ENCODE measurements at regions not wholly inside any gene's neighbourhood (a gene's known extent, or its start where the extent isn't known, plus 50 kb on each side); places are given as distances from the start of the nearest gene placed in this dataset.

DNA sequence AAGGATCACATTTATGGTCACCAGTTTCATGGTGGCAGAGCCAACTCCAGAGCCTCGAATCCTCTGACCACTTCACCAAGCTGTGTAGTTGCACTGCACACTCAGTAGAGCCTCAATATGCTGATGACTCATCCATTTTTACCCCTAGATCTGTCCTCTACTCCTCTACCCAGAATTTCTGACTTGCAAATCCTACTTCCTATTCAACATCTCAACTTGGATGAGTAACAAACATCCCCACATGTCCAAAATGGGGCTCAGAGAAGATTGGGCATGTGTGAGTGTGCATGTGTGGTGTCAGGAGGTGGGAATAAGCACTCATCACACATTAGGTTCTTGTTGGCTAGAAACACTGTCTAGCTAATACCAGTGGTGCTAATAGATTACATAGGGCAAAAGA lies 57.8 kb upstream of the IGFBP2 start:
- H3K27ac ChIP-seq = no peak overlapping the region
- no peak for DNase-seq (ENCODE audit: low read depth in 1 of 2, low spot score in 1 of 2)
- H3K4me3 ChIP-seq = no peak overlapping the region
- H3K36me3 ChIP-seq = no peaks in the 10 kb centered on the region
- no peaks in the 10 kb centered on the region for H3K4me1 ChIP-seq (ENCODE audit: low read depth)
- TF ChIP-seq, protein P1, sequence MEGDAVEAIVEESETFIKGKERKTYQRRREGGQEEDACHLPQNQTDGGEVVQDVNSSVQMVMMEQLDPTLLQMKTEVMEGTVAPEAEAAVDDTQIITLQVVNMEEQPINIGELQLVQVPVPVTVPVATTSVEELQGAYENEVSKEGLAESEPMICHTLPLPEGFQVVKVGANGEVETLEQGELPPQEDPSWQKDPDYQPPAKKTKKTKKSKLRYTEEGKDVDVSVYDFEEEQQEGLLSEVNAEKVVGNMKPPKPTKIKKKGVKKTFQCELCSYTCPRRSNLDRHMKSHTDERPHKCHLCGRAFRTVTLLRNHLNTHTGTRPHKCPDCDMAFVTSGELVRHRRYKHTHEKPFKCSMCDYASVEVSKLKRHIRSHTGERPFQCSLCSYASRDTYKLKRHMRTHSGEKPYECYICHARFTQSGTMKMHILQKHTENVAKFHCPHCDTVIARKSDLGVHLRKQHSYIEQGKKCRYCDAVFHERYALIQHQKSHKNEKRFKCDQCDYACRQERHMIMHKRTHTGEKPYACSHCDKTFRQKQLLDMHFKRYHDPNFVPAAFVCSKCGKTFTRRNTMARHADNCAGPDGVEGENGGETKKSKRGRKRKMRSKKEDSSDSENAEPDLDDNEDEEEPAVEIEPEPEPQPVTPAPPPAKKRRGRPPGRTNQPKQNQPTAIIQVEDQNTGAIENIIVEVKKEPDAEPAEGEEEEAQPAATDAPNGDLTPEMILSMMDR (IDR thresholded peaks at IDR 0.05; ENCODE audit: low read depth, low read length) = no peak
- H3K9me3 ChIP-seq (ENCODE audit: low read depth) = no peaks in the 10 kb centered on the region
- H3K27me3 ChIP-seq = no peaks in the 10 kb centered on the region

GRCh38 chr2:216576616-216577015 lies 56.6 kb upstream of the IGFBP2 start:
- no peak overlapping the region for H3K27ac ChIP-seq
- no peaks in the 10 kb centered on the region for H3K9me3 ChIP-seq (ENCODE audit: low read depth)
- no peak for DNase-seq (ENCODE audit: low read depth in 1 of 2, low spot score in 1 of 2)
- no peaks in the 10 kb centered on the region for H3K4me1 ChIP-seq (ENCODE audit: low read depth)
- H3K27me3 ChIP-seq = no peaks in the 10 kb centered on the region
- TF ChIP-seq, protein P1 (IDR thresholded peaks at IDR 0.05; ENCODE audit: low read depth, low read length) = no peak
- H3K36me3 ChIP-seq = no peaks in the 10 kb centered on the region
- H3K4me3 ChIP-seq = no peak overlapping the region

GRCh38 chr2:216578325-216578724 lies 54.9 kb upstream of the IGFBP2 start:
- H3K9me3 ChIP-seq (ENCODE audit: low read depth) = no peaks in the 10 kb centered on the region
- H3K27me3 ChIP-seq = no peaks in the 10 kb centered on the region

DNA sequence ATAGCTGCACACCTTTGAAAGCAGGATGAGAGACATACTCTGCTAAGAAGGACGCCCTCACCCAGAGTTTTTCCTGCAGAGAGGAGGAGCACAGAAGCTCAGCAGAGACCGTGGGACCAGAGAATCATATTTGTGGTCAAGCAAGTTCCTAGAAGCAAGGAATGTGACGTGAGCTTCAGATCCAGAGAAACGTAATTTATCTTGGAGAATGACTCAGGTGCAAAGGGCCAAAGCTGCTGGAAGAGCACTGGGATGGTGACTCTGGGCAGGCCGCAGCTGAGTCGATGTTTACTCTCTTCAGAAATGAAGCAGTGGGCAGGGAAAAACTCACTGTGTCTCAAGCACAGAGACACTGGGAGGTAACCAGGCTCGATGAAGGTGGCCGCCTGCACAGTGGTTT lies 50.1 kb upstream of the IGFBP2 start:
- Histone ChIP-seq H3K27me3 (no peaks in the 10 kb centered on the region), H3K9me3 (ENCODE audit: low read depth) (no peaks in the 10 kb centered on the region), H3K4me3 (no peak overlapping the region), H3K27ac (no peak overlapping the region), H3K36me3 (no peaks in the 10 kb centered on the region), H3K4me1 (ENCODE audit: low read depth) (no peaks in the 10 kb centered on the region)
- DNase-seq (ENCODE audit: low read depth in 1 of 2, low spot score in 1 of 2) = peak in 1 of 2 donors; percentile 62
- TF ChIP-seq, protein P1 (IDR thresholded peaks at IDR 0.05; ENCODE audit: low read depth, low read length) = no peak

More at GRCh38 chr2:216578325-216578724, 54.9 kb upstream of the IGFBP2 start:
- Histone ChIP-seq H3K27ac (no peak overlapping the region), H3K36me3 (no peaks in the 10 kb centered on the region), H3K4me3 (no peak overlapping the region), H3K4me1 (ENCODE audit: low read depth) (no peaks in the 10 kb centered on the region)
- TF ChIP-seq, protein P1 (IDR thresholded peaks at IDR 0.05; ENCODE audit: low read depth, low read length) = no peak
- DNase-seq (ENCODE audit: low read depth in 1 of 2, low spot score in 1 of 2) = no peak
